Cardiac fibroblast (primary cell): ENCODE measurements at regions not wholly inside any gene's neighbourhood (a gene's known extent, or its start where the extent isn't known, plus 50 kb on each side); places are given as distances from the start of the nearest gene placed in this dataset.

ENCODE experiments used
- DNase-seq, 2 donors: peaks; one replicate each; pipeline versions ENCODE4 v3.0.0 to v3.0.0-alpha.2; 2010; ENCODE audit warnings: low read depth in 2 of 2
- H3K4me3 ChIP-seq, 2 donors: replicated peaks in 1 of 2; 1 replicate in 1 of 2; 2 replicates in 1 of 2; pipeline ENCODE4 v1.5.1; 2011; ENCODE audit warnings: low read depth in 2 of 2, low read length in 2 of 2, mild to moderate bottlenecking in 2 of 2, moderate library complexity in 1 of 2
- CTCF ChIP-seq: IDR thresholded peaks from one replicate; pipeline ENCODE4 v1.5.1; 2011; ENCODE audit warnings: low read depth, mild to moderate bottlenecking, low read length, inconsistent platforms

- no peak overlapping the region for H3K4me3 ChIP-seq
- peak; percentile 80 to 86 for DNase-seq
- TF ChIP-seq CTCF, result peak; percentile 72
Observed at GRCh38 chr14:26984311-26985177, 386.7 kb upstream of the NOVA1 start.

- no peak for TF ChIP-seq CTCF
Observed at GRCh38 chr14:26987744-26988363, 390.0 kb upstream of the NOVA1 start.

DNA sequence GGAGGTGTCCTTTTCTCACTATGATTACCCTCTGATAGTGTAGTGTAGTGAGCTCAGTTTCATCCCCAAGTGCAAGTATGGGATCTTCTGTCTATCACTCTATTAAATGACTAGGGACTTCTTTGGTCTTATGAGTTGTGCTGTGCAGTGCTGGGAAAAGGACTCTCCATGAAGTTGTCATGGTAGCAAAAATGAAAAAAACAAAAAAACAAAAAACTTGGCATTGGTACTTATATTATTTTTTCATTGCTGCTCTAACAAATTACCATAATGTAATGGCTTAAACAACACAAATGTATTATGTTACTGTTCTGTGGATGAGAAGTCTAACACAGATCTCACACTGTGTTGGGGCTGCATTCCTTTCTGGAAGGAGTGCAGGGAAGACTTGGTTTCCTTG, 393.1 kb upstream of the NOVA1 start:
- no peak overlapping the region for H3K4me3 ChIP-seq
- no peak for DNase-seq
- TF ChIP-seq CTCF, result no peak

More at GRCh38 chr14:26987744-26988363, 390.0 kb upstream of the NOVA1 start:
- DNase-seq, result no peak
- no peak overlapping the region for H3K4me3 ChIP-seq

GRCh38 chr14:26992403-26993115, 394.7 kb upstream of the NOVA1 start:
- no peak overlapping the region for H3K4me3 ChIP-seq
- peak in 1 of 2 donors; percentile 11 for DNase-seq
- TF ChIP-seq CTCF, result no peak

- DNase-seq, result no peak
- no peak for TF ChIP-seq CTCF
- no peak overlapping the region for H3K4me3 ChIP-seq
Observed at GRCh38 chr14:26993556-26993955, 395.7 kb upstream of the NOVA1 start.

DNA sequence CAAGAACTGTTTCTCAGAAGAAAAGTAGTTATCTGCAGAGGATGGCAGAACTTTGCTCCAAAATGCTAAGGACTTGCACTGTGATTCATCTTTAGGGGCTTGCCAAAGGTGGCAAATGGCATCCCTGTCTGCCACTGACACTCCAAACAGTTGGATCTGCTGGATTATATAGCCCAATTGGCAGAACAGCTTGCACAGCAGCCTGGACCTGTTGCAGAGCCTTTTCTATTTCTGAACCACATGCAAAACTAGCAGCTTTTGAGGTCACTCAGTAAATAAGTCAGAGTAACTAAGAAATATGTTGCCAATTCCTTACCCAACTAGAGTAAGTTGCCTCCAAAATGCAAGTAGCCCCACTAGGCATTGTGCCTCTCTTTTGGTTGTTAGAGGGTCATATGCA, 397.5 kb upstream of the NOVA1 start:
- TF ChIP-seq CTCF, result no peak
- no peak for DNase-seq
- no peak overlapping the region for H3K4me3 ChIP-seq
